NCI-H2107 (cell line): ENCODE measurements at regions not wholly inside any gene's neighbourhood (a gene's known extent, or its start where the extent isn't known, plus 50 kb on each side); places are given as distances from the start of the nearest gene placed in this dataset.
"Not testable (repeated sequence)": the region's sequence is repeated elsewhere in the genome, so short reads cannot be mapped to it uniquely, and the experiment has no call there.

ENCODE experiments used
- DNase-seq: peaks from one replicate; lab custom pipeline; 2025; lab: John Stamatoyannopoulos, UW

GRCh38 chr9:105114318-105114717 is 130.1 kb upstream of the SLC44A1 start:
- no peak for DNase-seq

GRCh38 chr9:105114964-105115728 is 129.3 kb upstream of the SLC44A1 start:
- DNase-seq, result no peak

GRCh38 chr9:105116052-105116868 is 128.2 kb upstream of the SLC44A1 start:
- DNase-seq, result no peak

- DNase-seq, result no peak
Observed at GRCh38 chr9:105117234-105117633, 127.2 kb upstream of the SLC44A1 start.

- no peak for DNase-seq
Observed at GRCh38 chr9:105118636-105119035, 125.8 kb upstream of the SLC44A1 start.

GRCh38 chr9:105119156-105119555 is 125.3 kb upstream of the SLC44A1 start:
- no peak for DNase-seq

- DNase-seq, result no peak
Observed at GRCh38 chr9:105121861-105122430, 122.5 kb upstream of the SLC44A1 start.

- DNase-seq, result not testable (repeated sequence)
Observed at GRCh38 chr9:105124598-105124997, 119.9 kb upstream of the SLC44A1 start.

- DNase-seq, result no peak
Observed at GRCh38 chr9:105126226-105126625, 118.2 kb upstream of the SLC44A1 start.

- DNase-seq, result no peak
Observed at GRCh38 chr9:105127863-105128220, 116.6 kb upstream of the SLC44A1 start.

- no peak for DNase-seq
Observed at GRCh38 chr9:105128908-105129600, 115.4 kb upstream of the SLC44A1 start.

GRCh38 chr9:105129731-105130130 is 114.7 kb upstream of the SLC44A1 start:
- DNase-seq, result no peak

- no peak for DNase-seq
Observed at GRCh38 chr9:105131981-105132380, 112.5 kb upstream of the SLC44A1 start.

- DNase-seq, result no peak
Observed at GRCh38 chr9:105132606-105133005, 111.8 kb upstream of the SLC44A1 start.

GRCh38 chr9:105138306-105138801 is 106.1 kb upstream of the SLC44A1 start:
- DNase-seq, result no peak

GRCh38 chr9:105141146-105141975 is 103.1 kb upstream of the SLC44A1 start:
- no peak for DNase-seq

- DNase-seq, result no peak
Observed at GRCh38 chr9:105141976-105142250, 102.5 kb upstream of the SLC44A1 start.

- no peak for DNase-seq
Observed at GRCh38 chr9:105142406-105143135, 101.9 kb upstream of the SLC44A1 start.

- DNase-seq, result no peak
Observed at GRCh38 chr9:105143136-105143430, 101.4 kb upstream of the SLC44A1 start.

- no peak for DNase-seq
Observed at GRCh38 chr9:105144076-105144475, 100.4 kb upstream of the SLC44A1 start.

GRCh38 chr9:105144841-105145240 is 99.6 kb upstream of the SLC44A1 start:
- no peak for DNase-seq
